SU-DHL-6 (cell line): ENCODE measurements at regions not wholly inside any gene's neighbourhood (a gene's known extent, or its start where the extent isn't known, plus 50 kb on each side); places are given as distances from the start of the nearest gene placed in this dataset.
"Not testable (repeated sequence)": the region's sequence is repeated elsewhere in the genome, so short reads cannot be mapped to it uniquely, and the experiment has no call there.

ENCODE experiments used
- H2AFZ ChIP-seq: fragments of 200-600 bp; sonication (generic); 2 replicates; pipeline ENCODE4 v1.6.1; 2014; ENCODE audit warnings: low read depth, mild to moderate bottlenecking, moderate library complexity, mixed read lengths, antibody characterized with exemption, low read length; ENCODE audit not compliant: severe bottlenecking
- H3F3A ChIP-seq: fragments of 200-600 bp; shearing (Covaris generic); 2 replicates; pipeline ENCODE4 v1.6.0; 2016; ENCODE audit warnings: antibody characterized with exemption, mild to moderate bottlenecking; ENCODE audit not compliant: insufficient read depth
- H3K27ac ChIP-seq: fragments of 200-600 bp; sonication (generic); 2 replicates; pipeline ENCODE4 v1.5.1; 2016; ENCODE audit warnings: low read depth, mild to moderate bottlenecking, low read length, moderate library complexity, mixed read lengths
- H3K27me3 ChIP-seq: fragments of 200-600 bp; sonication (generic), shearing (Covaris generic); 2 replicates; pipeline ENCODE4 v1.6.0; 2014; ENCODE audit warnings: mild to moderate bottlenecking, low read length
- H3K36me3 ChIP-seq: fragments of 200-600 bp; sonication (generic); 2 replicates; pipeline ENCODE4 v1.6.1; 2014; ENCODE audit warnings: mild to moderate bottlenecking, low read length, mixed read lengths
- H3K4me2 ChIP-seq: fragments of 300-600, 200-600 bp; shearing (Covaris generic), sonication (generic); 2 replicates; pipeline ENCODE4 v1.6.0; 2014; ENCODE audit warnings: low read length, low read depth, mild to moderate bottlenecking; ENCODE audit not compliant: poor library complexity, severe bottlenecking
- H3K4me3 ChIP-seq: fragments of 200-600 bp; sonication (generic); 2 replicates; pipeline ENCODE4 v1.5.1; 2014; ENCODE audit warnings: antibody characterized with exemption, low read length, mild to moderate bottlenecking, mixed read lengths; ENCODE audit not compliant: insufficient read depth, poor library complexity, severe bottlenecking
- H3K79me2 ChIP-seq: fragments of 200-600 bp; sonication (generic); 2 replicates; pipeline ENCODE4 v1.6.1; 2014; ENCODE audit warnings: mild to moderate bottlenecking, low read length, moderate library complexity; ENCODE audit not compliant: insufficient read depth
- H3K9ac ChIP-seq: fragments of 200-600 bp; sonication (generic); 2 replicates; pipeline ENCODE4 v1.7.0; 2014; ENCODE audit warnings: mild to moderate bottlenecking, low read length
- H3K9me2 ChIP-seq: fragments of 200-600 bp; sonication (generic); replicated peaks from 2 replicates; pipeline ENCODE4 v1.6.1; 2014; ENCODE audit warnings: low read length; ENCODE audit not compliant: insufficient read depth
- H3K9me3 ChIP-seq: fragments of 200-600 bp; sonication (generic); 2 replicates; pipeline ENCODE4 v1.6.1; 2014; ENCODE audit warnings: low read length, mixed read lengths; ENCODE audit not compliant: insufficient read depth
- H4K20me1 ChIP-seq: fragments of 200-600 bp; sonication (generic); 2 replicates; pipeline ENCODE4 v1.6.1; 2014; ENCODE audit warnings: low read depth, mild to moderate bottlenecking, antibody characterized with exemption, low read length, moderate library complexity, mixed read lengths
- EZH2phosphoT487 ChIP-seq: fragments of 200-600 bp; sonication (generic), shearing (Covaris generic); conservative IDR thresholded peaks from 2 replicates; pipeline ENCODE4 v1.6.1; 2018; ENCODE audit warnings: mild to moderate bottlenecking, antibody characterized with exemption, low read length, moderate library complexity, mixed read lengths
- TF ChIP-seq, protein P1 (sequence below): fragments of 200-600 bp; sonication (generic); IDR thresholded peaks from one replicate; pipeline ENCODE4 v1.5.1; 2017; ENCODE audit warnings: antibody characterized with exemption, mild to moderate bottlenecking, low read length, moderate library complexity; ENCODE audit not compliant: insufficient read depth, poor library complexity, severe bottlenecking

DNA sequence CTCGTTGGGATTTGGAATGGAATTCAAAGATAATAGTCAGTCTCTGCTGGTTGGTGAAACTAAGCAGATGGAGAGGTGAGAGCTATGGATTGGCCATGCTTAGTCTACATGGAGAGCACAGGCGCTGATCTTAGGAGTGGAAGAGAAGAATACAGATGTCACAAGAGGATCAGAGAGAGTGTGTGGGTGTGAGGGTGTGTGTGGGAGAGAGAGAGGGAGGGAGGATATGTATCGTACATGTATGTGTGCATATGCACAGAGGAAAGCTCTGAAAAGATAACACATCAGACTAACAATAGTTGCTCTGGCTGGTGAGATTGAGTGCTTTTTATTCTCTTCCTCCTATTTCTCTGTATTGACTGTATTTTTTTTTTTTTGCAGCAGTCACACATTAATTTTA lies 686.2 kb upstream of the TBX3 start:
- H3F3A ChIP-seq, result no peaks in the 10 kb centered on the region
- no peak overlapping the region for H3K9ac ChIP-seq
- H4K20me1 ChIP-seq, result no peaks in the 10 kb centered on the region
- H3K27me3 ChIP-seq, result no peaks in the 10 kb centered on the region
- no peaks in the 10 kb centered on the region for H3K79me2 ChIP-seq
- no peaks in the 10 kb centered on the region for H3K9me3 ChIP-seq
- H3K27ac ChIP-seq, result no peak overlapping the region
- no peaks in the 10 kb centered on the region for H3K9me2 ChIP-seq
- H3K36me3 ChIP-seq, result no peaks in the 10 kb centered on the region
- no peak overlapping the region for H3K4me2 ChIP-seq
- no peak for TF ChIP-seq EZH2phosphoT487
- TF ChIP-seq, protein P1, sequence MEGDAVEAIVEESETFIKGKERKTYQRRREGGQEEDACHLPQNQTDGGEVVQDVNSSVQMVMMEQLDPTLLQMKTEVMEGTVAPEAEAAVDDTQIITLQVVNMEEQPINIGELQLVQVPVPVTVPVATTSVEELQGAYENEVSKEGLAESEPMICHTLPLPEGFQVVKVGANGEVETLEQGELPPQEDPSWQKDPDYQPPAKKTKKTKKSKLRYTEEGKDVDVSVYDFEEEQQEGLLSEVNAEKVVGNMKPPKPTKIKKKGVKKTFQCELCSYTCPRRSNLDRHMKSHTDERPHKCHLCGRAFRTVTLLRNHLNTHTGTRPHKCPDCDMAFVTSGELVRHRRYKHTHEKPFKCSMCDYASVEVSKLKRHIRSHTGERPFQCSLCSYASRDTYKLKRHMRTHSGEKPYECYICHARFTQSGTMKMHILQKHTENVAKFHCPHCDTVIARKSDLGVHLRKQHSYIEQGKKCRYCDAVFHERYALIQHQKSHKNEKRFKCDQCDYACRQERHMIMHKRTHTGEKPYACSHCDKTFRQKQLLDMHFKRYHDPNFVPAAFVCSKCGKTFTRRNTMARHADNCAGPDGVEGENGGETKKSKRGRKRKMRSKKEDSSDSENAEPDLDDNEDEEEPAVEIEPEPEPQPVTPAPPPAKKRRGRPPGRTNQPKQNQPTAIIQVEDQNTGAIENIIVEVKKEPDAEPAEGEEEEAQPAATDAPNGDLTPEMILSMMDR, result no peak
- no peak overlapping the region for H2AFZ ChIP-seq
- H3K4me3 ChIP-seq, result no peak overlapping the region

DNA sequence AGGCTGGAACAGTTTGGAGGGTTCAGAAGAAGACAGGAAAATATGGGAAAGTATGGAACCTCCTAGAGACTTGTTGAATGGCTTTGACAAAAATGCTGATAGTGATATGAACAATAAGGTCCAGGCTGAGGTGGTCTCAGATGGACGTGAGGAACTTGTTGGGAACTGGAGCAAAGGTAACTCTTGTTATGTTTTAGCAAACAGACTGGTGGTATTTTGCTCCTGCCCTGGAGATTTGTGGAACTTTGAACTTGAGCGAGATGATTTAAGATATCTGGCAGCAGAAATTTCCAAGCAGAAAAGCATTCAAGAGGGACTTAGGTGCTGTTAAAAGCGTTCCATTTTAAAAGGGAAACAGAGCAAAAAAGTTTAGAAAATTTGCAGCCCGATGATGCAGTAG lies 682.3 kb upstream of the TBX3 start:
- H2AFZ ChIP-seq, H3K4me2 ChIP-seq, H3K4me3 ChIP-seq, H3K9me2 ChIP-seq, H3K27me3 ChIP-seq, H3K36me3 ChIP-seq, H3K9me3 ChIP-seq, H3K9ac ChIP-seq, H3F3A ChIP-seq, H3K27ac ChIP-seq, H4K20me1 ChIP-seq, H3K79me2 ChIP-seq: not testable (repeated sequence)

DNA sequence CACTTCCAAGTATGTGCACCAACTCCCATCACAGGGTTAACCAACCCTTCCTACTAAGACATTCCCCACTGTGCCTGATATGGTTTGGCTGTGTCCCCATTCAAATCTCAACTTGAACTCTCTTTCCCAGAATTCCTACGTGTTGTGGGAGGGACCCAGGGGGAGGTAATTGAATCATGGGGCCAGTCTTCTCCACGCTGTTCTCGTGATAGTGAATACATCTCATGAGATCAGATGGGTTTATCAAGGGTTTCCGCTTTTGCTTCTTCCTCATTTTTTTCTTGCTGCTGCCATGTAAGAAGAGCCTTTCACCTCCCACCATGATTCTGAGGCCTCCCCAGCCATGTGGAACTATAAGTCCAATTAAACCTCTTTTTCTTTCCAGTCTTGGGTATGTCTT lies 681.8 kb upstream of the TBX3 start:
- H3F3A ChIP-seq, H3K9me2 ChIP-seq, H2AFZ ChIP-seq, H3K9ac ChIP-seq, H3K4me2 ChIP-seq, H4K20me1 ChIP-seq, H3K27ac ChIP-seq, H3K4me3 ChIP-seq, H3K36me3 ChIP-seq, H3K9me3 ChIP-seq, H3K27me3 ChIP-seq, H3K79me2 ChIP-seq: not testable (repeated sequence)

DNA sequence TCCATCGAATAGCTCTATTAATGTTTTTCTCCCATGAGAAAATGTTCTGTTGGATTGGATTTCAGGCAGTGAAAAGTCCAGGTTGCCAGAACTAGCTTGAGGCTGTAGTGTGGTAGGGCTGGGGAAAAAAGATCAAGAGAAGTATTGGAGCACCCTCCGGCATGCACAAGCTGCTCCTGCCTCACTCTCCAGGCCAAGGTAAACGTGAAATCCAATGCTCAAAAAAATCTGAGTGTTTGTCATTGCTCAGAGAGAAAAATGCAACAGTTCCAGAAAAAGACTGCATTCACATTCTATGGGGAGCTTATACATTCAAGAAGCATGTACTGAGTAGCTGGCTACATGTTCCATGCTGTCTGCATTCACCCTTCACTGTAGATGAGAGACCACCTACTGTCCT lies 680.9 kb upstream of the TBX3 start:
- Histone ChIP-seq H2AFZ (no peak overlapping the region), H3K9ac (no peak overlapping the region), H3K9me2 (no peaks in the 10 kb centered on the region)

More for the DNA sequence above, 680.9 kb upstream of the TBX3 start:
- Histone ChIP-seq H3K79me2 (no peaks in the 10 kb centered on the region), H3K4me2 (no peak overlapping the region), H4K20me1 (no peaks in the 10 kb centered on the region), H3K9me3 (no peaks in the 10 kb centered on the region), H3K36me3 (no peaks in the 10 kb centered on the region), H3K27me3 (no peaks in the 10 kb centered on the region), H3F3A (no peaks in the 10 kb centered on the region), H3K27ac (no peak overlapping the region), H3K4me3 (no peak overlapping the region)
- TF ChIP-seq, protein P1, result no peak
- no peak for TF ChIP-seq EZH2phosphoT487
